ENCODE measurements at regions not wholly inside any gene's neighbourhood (a gene's known extent, or its start where the extent isn't known, plus 50 kb on each side); places are given as distances from the start of the nearest gene placed in this dataset.

DNA sequence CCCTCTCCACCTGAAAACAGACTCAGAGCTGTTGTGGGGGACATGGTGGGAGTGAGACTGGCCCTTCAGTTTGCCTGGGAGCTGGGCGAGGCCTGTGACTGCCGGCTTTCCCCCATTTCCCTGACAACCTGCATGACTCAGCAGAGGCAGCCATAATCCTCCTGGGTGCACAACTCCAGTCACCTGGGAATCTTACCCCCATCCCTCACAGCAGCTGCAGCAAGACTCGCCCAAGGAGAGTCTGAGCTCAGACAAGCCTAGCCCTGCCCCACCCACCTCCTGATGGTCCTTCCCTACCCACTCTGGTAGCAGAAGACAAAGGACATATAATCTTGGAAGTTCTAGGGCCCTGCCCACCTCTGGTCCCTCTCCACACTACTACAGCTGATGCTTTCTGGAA lies 207.3 kb upstream of the ARID2 start:
- TF ChIP-seq HDAC1 (IDR thresholded peaks at IDR 0.05) (no peak), POLR2A (conservative IDR thresholded peaks at IDR 0.05) (no peak), SP1 (CRISPR knock-in tag; IDR thresholded peaks at IDR 0.05) (no peak), ZNF696 (CRISPR knock-in tag; conservative IDR thresholded peaks at IDR 0.05) (no peak), TGIF2 (CRISPR knock-in tag; IDR thresholded peaks at IDR 0.05) (no peak), ARID2 (IDR thresholded peaks at IDR 0.05) (no peak), EP300 (IDR thresholded peaks at IDR 0.05; ENCODE audit: low read length) (no peak), TAL1 (IDR thresholded peaks at IDR 0.05) (no peak), NR3C1 (CRISPR knock-in tag; IDR thresholded peaks at IDR 0.05) (no peak), SIN3A (IDR thresholded peaks at IDR 0.05; ENCODE audit: borderline replicate concordance in 2 of 2, control insufficient read depth in 1 of 2, low read depth in 2 of 2, low read length in 2 of 2) (no peak)
- TF ChIP-seq, protein P1, sequence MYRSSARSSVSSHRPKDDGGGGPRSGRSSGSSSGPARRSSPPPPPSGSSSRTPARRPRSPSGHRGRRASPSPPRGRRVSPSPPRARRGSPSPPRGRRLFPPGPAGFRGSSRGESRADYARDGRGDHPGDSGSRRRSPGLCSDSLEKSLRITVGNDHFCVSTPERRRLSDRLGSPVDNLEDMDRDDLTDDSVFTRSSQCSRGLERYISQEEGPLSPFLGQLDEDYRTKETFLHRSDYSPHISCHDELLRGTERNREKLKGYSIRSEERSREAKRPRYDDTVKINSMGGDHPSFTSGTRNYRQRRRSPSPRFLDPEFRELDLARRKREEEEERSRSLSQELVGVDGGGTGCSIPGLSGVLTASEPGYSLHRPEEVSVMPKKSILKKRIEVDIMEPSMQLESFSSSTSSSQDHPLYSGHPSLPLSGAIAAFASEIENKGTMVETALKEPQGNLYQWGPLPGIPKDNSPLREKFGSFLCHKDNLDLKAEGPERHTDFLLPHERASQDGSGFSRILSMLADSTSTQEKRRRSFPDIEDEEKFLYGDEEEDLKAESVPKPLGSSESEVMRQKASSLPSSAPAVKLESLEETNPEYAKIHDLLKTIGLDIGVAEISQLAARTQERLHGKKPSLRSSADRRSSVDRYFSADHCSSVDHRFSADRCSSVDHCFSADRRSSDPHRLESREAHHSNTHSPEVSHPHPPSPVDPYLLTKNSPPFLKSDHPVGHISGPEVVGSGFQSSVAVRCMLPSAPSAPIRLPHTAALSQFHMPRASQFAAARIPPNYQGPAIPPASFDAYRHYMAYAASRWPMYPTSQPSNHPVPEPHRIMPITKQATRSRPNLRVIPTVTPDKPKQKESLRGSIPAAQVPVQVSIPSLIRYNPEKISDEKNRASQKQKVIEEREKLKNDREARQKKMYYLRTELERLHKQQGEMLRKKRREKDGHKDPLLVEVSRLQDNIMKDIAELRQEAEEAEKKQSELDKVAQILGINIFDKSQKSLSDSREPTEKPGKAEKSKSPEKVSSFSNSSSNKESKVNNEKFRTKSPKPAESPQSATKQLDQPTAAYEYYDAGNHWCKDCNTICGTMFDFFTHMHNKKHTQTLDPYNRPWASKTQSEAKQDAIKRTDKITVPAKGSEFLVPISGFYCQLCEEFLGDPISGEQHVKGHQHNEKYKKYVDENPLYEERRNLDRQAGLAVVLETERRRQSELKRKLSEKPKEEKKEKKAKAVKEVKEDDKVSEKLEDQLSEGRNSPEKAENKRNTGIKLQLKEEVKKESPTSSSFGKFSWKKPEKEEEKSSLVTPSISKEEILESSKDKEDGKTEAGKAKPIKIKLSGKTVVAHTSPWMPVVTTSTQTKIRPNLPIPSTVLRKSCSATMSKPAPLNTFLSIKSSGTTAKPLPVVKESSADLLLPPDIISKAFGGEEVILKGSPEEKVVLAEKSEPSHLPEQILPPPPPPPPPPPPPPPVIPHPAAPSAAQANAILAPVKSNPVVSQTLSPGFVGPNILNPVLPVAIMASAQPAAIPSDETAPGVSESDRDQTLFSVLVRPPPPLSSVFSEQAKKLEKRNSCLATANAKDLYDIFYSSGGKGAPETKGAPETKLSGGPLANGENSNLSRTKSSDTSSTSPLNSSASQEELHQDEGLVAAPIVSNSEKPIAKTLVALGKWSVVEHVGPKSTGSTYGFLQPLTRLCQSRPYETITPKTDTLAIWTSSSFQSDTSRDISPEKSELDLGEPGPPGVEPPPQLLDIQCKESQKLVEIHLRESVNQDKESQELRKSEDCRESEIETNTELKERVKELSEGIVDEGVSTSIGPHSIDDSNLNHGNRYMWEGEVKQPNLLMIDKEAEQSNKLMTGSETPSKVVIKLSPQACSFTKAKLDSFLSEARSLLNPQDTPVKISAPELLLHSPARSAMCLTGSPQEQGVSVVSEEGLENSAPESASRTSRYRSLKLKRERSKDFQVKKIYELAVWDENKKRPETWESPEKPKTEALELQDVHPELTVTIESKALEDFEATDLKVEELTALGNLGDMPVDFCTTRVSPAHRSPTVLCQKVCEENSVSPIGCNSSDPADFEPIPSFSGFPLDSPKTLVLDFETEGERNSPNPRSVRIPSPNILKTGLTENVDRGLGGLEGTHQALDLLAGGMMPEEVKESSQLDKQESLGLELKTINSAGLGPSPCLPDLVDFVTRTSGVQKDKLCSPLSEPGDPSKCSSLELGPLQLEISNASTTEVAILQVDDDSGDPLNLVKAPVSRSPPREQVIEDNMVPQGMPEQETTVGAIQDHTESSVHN (IDR thresholded peaks at IDR 0.05; ENCODE audit: borderline replicate concordance in 1 of 2, low read depth in 1 of 2): no peak

All from K562 (cell line).